Neural cell (in vitro differentiated cells): ENCODE measurements at regions not wholly inside any gene's neighbourhood (a gene's known extent, or its start where the extent isn't known, plus 50 kb on each side); places are given as distances from the start of the nearest gene placed in this dataset.

Source experiments
- CTCF ChIP-seq: fragments of 450-650 bp; IDR thresholded peaks from 2 replicates; pipeline ENCODE4 v1.5.1; 2014; ENCODE audit warnings: antibody characterized with exemption, mild to moderate bottlenecking, moderate library complexity; ENCODE audit not compliant: poor library complexity, severe bottlenecking
- EZH2 ChIP-seq: fragments of 200-600, 300-800 bp; shearing (Covaris generic), sonication (generic); IDR thresholded peaks from 2 replicates; pipeline ENCODE4 v1.6.1; 2014; ENCODE audit warnings: antibody characterized with exemption, low read length, borderline replicate concordance, mild to moderate bottlenecking; ENCODE audit not compliant: insufficient read depth, poor library complexity, severe bottlenecking
- REST ChIP-seq: IDR thresholded peaks from 2 replicates; pipeline ENCODE4 v1.6.1; 2012; ENCODE audit warnings: borderline replicate concordance

- TF ChIP-seq CTCF (no peak), EZH2 (no peak), REST (no peak)
Measured at GRCh38 chr15:96774216-96774615, 443.7 kb downstream of the NR2F2 start.
